ENCODE measurements at regions not wholly inside any gene's neighbourhood (a gene's known extent, or its start where the extent isn't known, plus 50 kb on each side); places are given as distances from the start of the nearest gene placed in this dataset.

- Mint-ChIP-seq H3K27ac (no peak overlapping the region), H3K27me3 (peaks cover 9 to 33% of the 10 kb centered on the region in 2 donors), H3K36me3 (no peaks in the 10 kb centered on the region), H3K9me3 (no peaks in the 10 kb centered on the region), H3K4me1 (no peaks in the 10 kb centered on the region), H3K4me3 (no peak overlapping the region)
- POLR2A ChIA-PET, result interaction anchor here (0.6 kb wide), 1 partner anchor 18 kb away, joined by 4 read pairs; no protein-coding TSS in a partner anchor
- no peak overlapping the region for H3K27ac ChIP-seq (ENCODE audit: low read depth, low read length)
- no peaks in the 10 kb centered on the region for H3K4me1 ChIP-seq (ENCODE audit: insufficient read depth, low read length)
- H3K27me3 ChIP-seq (ENCODE audit: insufficient read depth, low read length, poor library complexity, severe bottlenecking), result peaks cover 4% of the 10 kb centered on the region
- no peaks in the 10 kb centered on the region for H3K36me3 ChIP-seq (ENCODE audit: insufficient read depth, low read length)
- H3K9me3 ChIP-seq (ENCODE audit: low read length), result no peaks in the 10 kb centered on the region
- DNase-seq, result no peak
- CTCF ChIA-PET, result interaction anchor here (1.2 to 1.6 kb wide), 2 partner anchors 16 to 692 kb away, joined by 3 read pairs; no protein-coding TSS in a partner anchor
- H3K4me3 ChIP-seq (ENCODE audit: low read length), result no peak overlapping the region
Measured at GRCh38 chr6:169837529-169838250, 86.3 kb downstream of the ERMARD start.

GRCh38 chr6:169833258-169833794, 81.9 kb downstream of the ERMARD start:
- Histone ChIP-seq H3K36me3 (ENCODE audit: insufficient read depth, low read length) (no peaks in the 10 kb centered on the region), H3K4me3 (ENCODE audit: low read length) (no peak overlapping the region), H3K27ac (ENCODE audit: low read depth, low read length) (no peak overlapping the region), H3K4me1 (ENCODE audit: insufficient read depth, low read length) (no peaks in the 10 kb centered on the region), H3K9me3 (ENCODE audit: low read length) (no peaks in the 10 kb centered on the region), H3K27me3 (ENCODE audit: insufficient read depth, low read length, poor library complexity, severe bottlenecking) (peaks cover 14% of the 10 kb centered on the region)
- Mint-ChIP-seq H3K9me3 (peaks cover 0 to under 1% (median 0%) of the 10 kb centered on the region in 5 donors), H3K27me3 (peaks cover 14 to 53% of the 10 kb centered on the region in 2 donors), H3K36me3 (no peaks in the 10 kb centered on the region), H3K27ac (no peak overlapping the region), H3K4me3 (no peak overlapping the region), H3K4me1 (peaks cover 2 to 5% (median 3%) of the 10 kb centered on the region in 3 donors)
- POLR2A ChIA-PET, result no interaction called here
- no peak for DNase-seq
- CTCF ChIA-PET, result no interaction called here

DNA sequence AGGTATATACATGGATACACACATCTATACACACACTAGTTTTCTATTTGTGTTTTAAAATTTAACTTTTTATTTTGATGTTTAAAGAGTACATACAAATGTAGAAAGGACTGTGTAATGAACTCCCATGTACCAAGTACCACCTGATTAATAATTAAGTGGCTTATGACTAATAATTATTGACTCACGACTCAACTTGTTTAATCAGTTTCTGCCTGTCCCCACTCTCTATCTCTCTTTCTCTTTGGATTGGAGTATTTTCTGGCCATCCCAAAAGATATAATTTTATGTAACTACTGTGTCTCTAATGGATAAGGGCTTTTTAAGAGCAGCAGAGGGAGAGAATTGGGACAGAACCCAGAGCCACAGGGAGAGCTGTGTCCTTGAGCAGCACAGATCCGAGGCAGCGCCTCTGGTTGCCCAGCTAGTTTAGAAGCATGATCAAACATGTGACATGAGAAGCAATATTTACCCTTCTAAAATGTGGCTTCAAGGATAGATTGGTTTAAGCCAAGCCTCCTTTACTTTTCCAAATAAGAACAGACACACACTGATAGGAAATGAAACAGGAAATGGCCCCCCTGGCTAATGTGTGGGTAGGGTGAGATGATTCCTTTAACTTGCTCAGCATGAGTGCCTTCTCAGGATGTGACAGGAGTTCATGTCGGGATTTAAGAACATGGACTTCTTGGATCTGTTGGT, 81.0 kb downstream of the ERMARD start:
- H3K9me3 Mint-ChIP-seq, result peaks cover 0 to 3% (median 0%) of the 10 kb centered on the region in 5 donors
- H3K4me1 ChIP-seq (ENCODE audit: insufficient read depth, low read length), result no peaks in the 10 kb centered on the region
- no peaks in the 10 kb centered on the region for H3K9me3 ChIP-seq (ENCODE audit: low read length)
- H3K27me3 ChIP-seq (ENCODE audit: insufficient read depth, low read length, poor library complexity, severe bottlenecking), result peaks cover 14% of the 10 kb centered on the region
- POLR2A ChIA-PET, result no interaction called here
- CTCF ChIA-PET, result interaction anchor here (0.7 to 2.6 kb wide), 29 partner anchors 10 to 702 kb away, joined by 3 to 21 read pairs (median 4); partner anchors contain the start of gene DLL1
- H3K4me3 ChIP-seq (ENCODE audit: low read length), result no peak overlapping the region
- no peaks in the 10 kb centered on the region for H3K36me3 ChIP-seq (ENCODE audit: insufficient read depth, low read length)
- no peak overlapping the region for H3K4me3 Mint-ChIP-seq
- peaks cover 2 to 5% (median 3%) of the 10 kb centered on the region in 3 donors for H3K4me1 Mint-ChIP-seq
- no peak overlapping the region for H3K27ac ChIP-seq (ENCODE audit: low read depth, low read length)
- DNase-seq, result no peak
- H3K36me3 Mint-ChIP-seq, result no peaks in the 10 kb centered on the region
- no peak overlapping the region for H3K27ac Mint-ChIP-seq
- peaks cover 16 to 58% of the 10 kb centered on the region in 2 donors for H3K27me3 Mint-ChIP-seq

GRCh38 chr6:169831450-169832246, 80.2 kb downstream of the ERMARD start:
- H3K4me1 ChIP-seq (ENCODE audit: insufficient read depth, low read length), result no peaks in the 10 kb centered on the region
- ChIA-PET POLR2A (no interaction called here), CTCF (interaction anchor here (0.7 to 2.6 kb wide), 34 partner anchors 9 to 934 kb away, joined by 3 to 21 read pairs (median 4); partner anchors contain the start of gene DLL1)
- no peak overlapping the region for H3K27ac ChIP-seq (ENCODE audit: low read depth, low read length)
- peak; percentile 49 to 72 (median 53) for DNase-seq
- peaks cover 14% of the 10 kb centered on the region for H3K27me3 ChIP-seq (ENCODE audit: insufficient read depth, low read length, poor library complexity, severe bottlenecking)
- Mint-ChIP-seq H3K27ac (no peak overlapping the region), H3K9me3 (peaks cover 0 to 6% (median 0%) of the 10 kb centered on the region in 5 donors), H3K4me3 (no peak overlapping the region), H3K27me3 (peaks cover 16 to 59% of the 10 kb centered on the region in 2 donors), H3K36me3 (no peaks in the 10 kb centered on the region), H3K4me1 (peaks cover 2 to 5% (median 3%) of the 10 kb centered on the region in 3 donors)
- no peaks in the 10 kb centered on the region for H3K36me3 ChIP-seq (ENCODE audit: insufficient read depth, low read length)
- no peak overlapping the region for H3K4me3 ChIP-seq (ENCODE audit: low read length)
- H3K9me3 ChIP-seq (ENCODE audit: low read length), result no peaks in the 10 kb centered on the region

Data from CD8-positive, alpha-beta memory T cell (primary cell).